HEK293 (cell line): ENCODE measurements at regions not wholly inside any gene's neighbourhood (a gene's known extent, or its start where the extent isn't known, plus 50 kb on each side); places are given as distances from the start of the nearest gene placed in this dataset.

Experiments
- CTCF ChIA-PET: fragments of 350-600 bp; formaldehyde crosslinking; extraction: SDS; loops from one replicate; lab custom pipeline; 2021; ENCODE audit warnings: antibody characterized with exemption; lab: Yijun Ruan, JAX
- POLR2A ChIA-PET: fragments of 300-600 bp; formaldehyde crosslinking; extraction: SDS; loops from one replicate; lab custom pipeline; 2020; ENCODE audit warnings: antibody characterized with exemption, inconsistent platforms; lab: Yijun Ruan, JAX
- H3K27ac ChIP-seq: fragments of 200-500 bp; sonication (Bioruptor generic); 2 replicates; pipeline ENCODE4 v1.5.1; 2014; ENCODE audit warnings: low read depth, low read length, control low read depth, inconsistent platforms; ENCODE audit errors: extremely low read depth
- H3K36me3 ChIP-seq, 2 experiments: fragments of 200-500 bp in 1 of 2; sonication (Bioruptor generic) in 1 of 2; 1 replicate in 1 of 2; 2 replicates in 1 of 2; pipeline ENCODE4 v1.5.1; 2014 to 2017; ENCODE audit warnings: inconsistent platforms in 2 of 2, low read length in 2 of 2; ENCODE audit not compliant: control insufficient read depth in 2 of 2, insufficient read depth in 1 of 2
- H3K4me1 ChIP-seq: fragments of 200-500 bp; sonication (Bioruptor generic); 2 replicates; pipeline ENCODE4 v1.5.1; 2014; ENCODE audit warnings: mild to moderate bottlenecking, low read length, inconsistent platforms; ENCODE audit not compliant: control insufficient read depth, insufficient read depth
- H3K4me3 ChIP-seq: 2 replicates; pipeline ENCODE4 v1.5.1; 2011; ENCODE audit warnings: low read depth, mild to moderate bottlenecking, control low read depth, low read length, moderate library complexity
- H3K9me3 ChIP-seq: fragments of 200-500 bp; sonication (Bioruptor generic); 2 replicates; pipeline ENCODE4 v1.5.1; 2014; ENCODE audit warnings: low read depth, low read length, inconsistent platforms; ENCODE audit not compliant: control insufficient read depth, insufficient read depth
- FEZF1 ChIP-seq: fragments of 450-650 bp; formaldehyde crosslinking; IDR thresholded peaks from 2 replicates; pipeline ENCODE4 v1.5.1; 2016; ENCODE audit warnings: missing biosample characterization, missing genetic modification characterization
- INSM2 ChIP-seq: fragments of 450-650 bp; formaldehyde crosslinking; IDR thresholded peaks from 2 replicates; pipeline ENCODE4 v1.5.1; 2016; ENCODE audit warnings: missing biosample characterization, missing genetic modification characterization
- KLF8 ChIP-seq: fragments of 450-650 bp; formaldehyde crosslinking; IDR thresholded peaks from 2 replicates; pipeline ENCODE4 v1.5.1; 2016; ENCODE audit warnings: missing biosample characterization, missing genetic modification characterization
- MYNN ChIP-seq: fragments of 450-650 bp; formaldehyde crosslinking; IDR thresholded peaks from 2 replicates; pipeline ENCODE4 v1.5.1; 2016; ENCODE audit warnings: missing biosample characterization, missing genetic modification characterization, borderline replicate concordance
- SCRT1 ChIP-seq: fragments of 450-650 bp; formaldehyde crosslinking; IDR thresholded peaks from 2 replicates; pipeline ENCODE4 v1.5.1; 2016; ENCODE audit warnings: missing biosample characterization, missing genetic modification characterization, borderline replicate concordance
- ZBTB44 ChIP-seq: fragments of 450-650 bp; IDR thresholded peaks from 2 replicates; pipeline ENCODE4 v1.5.1; 2018; ENCODE audit warnings: missing biosample characterization, mild to moderate bottlenecking, missing genetic modification characterization
- ZBTB48 ChIP-seq: fragments of 450-650 bp; formaldehyde crosslinking; IDR thresholded peaks from 2 replicates; pipeline ENCODE4 v1.5.1; 2016; ENCODE audit warnings: missing biosample characterization, missing genetic modification characterization
- ZBTB49 ChIP-seq: fragments of 450-650 bp; formaldehyde crosslinking; IDR thresholded peaks from 2 replicates; pipeline ENCODE4 v1.5.1; 2016; ENCODE audit warnings: missing biosample characterization, missing genetic modification characterization, low read depth
- ZBTB7A ChIP-seq: fragments of 450-650 bp; formaldehyde crosslinking; IDR thresholded peaks from 2 replicates; pipeline ENCODE4 v1.5.1; 2016; ENCODE audit warnings: low read depth, missing biosample characterization, missing genetic modification characterization
- ZBTB8A ChIP-seq: fragments of 450-650 bp; formaldehyde crosslinking; IDR thresholded peaks from 2 replicates; pipeline ENCODE4 v1.5.1; 2016; ENCODE audit warnings: missing biosample characterization, missing genetic modification characterization
- ZNF112 ChIP-seq: fragments of 450-650 bp; formaldehyde crosslinking; IDR thresholded peaks from 2 replicates; pipeline ENCODE4 v1.5.0; 2017; ENCODE audit warnings: missing biosample characterization, missing genetic modification characterization
- ZNF140 ChIP-seq: fragments of 450-650 bp; formaldehyde crosslinking; IDR thresholded peaks from 2 replicates; pipeline ENCODE4 v1.5.1; 2016; ENCODE audit warnings: missing biosample characterization, missing genetic modification characterization
- ZNF146 ChIP-seq: fragments of 450-650 bp; formaldehyde crosslinking; IDR thresholded peaks from 2 replicates; pipeline ENCODE4 v1.5.1; 2016; ENCODE audit warnings: missing biosample characterization, missing genetic modification characterization
- ZNF423 ChIP-seq: fragments of 450-650 bp; formaldehyde crosslinking; IDR thresholded peaks from 2 replicates; pipeline ENCODE4 v1.5.1; 2016; ENCODE audit warnings: missing biosample characterization, missing genetic modification characterization
- ZNF433 ChIP-seq: fragments of 450-650 bp; formaldehyde crosslinking; IDR thresholded peaks from 2 replicates; pipeline ENCODE4 v1.5.1; 2016; ENCODE audit warnings: missing biosample characterization, missing genetic modification characterization, low read depth
- ZNF501 ChIP-seq: fragments of 450-650 bp; formaldehyde crosslinking; IDR thresholded peaks from 2 replicates; pipeline ENCODE4 v1.5.1; 2016; ENCODE audit warnings: missing biosample characterization, missing genetic modification characterization
- ZNF544 ChIP-seq: fragments of 450-650 bp; formaldehyde crosslinking; IDR thresholded peaks from 2 replicates; pipeline ENCODE4 v1.5.0; 2017; ENCODE audit warnings: missing biosample characterization, missing genetic modification characterization
- ZNF610 ChIP-seq: fragments of 450-650 bp; formaldehyde crosslinking; IDR thresholded peaks from 2 replicates; pipeline ENCODE4 v1.5.1; 2016; ENCODE audit warnings: missing biosample characterization, missing genetic modification characterization, borderline replicate concordance
- ZNF658 ChIP-seq: fragments of 450-650 bp; formaldehyde crosslinking; IDR thresholded peaks from 2 replicates; pipeline ENCODE4; 2016; ENCODE audit warnings: missing biosample characterization, missing genetic modification characterization
- TF ChIP-seq, protein P1 (sequence below): fragments of 450-650 bp; formaldehyde crosslinking; IDR thresholded peaks from 2 replicates; pipeline ENCODE4 v1.5.1; 2016; ENCODE audit warnings: missing biosample characterization, missing genetic modification characterization
- TF ChIP-seq, protein P2 (sequence below): fragments of 450-650 bp; formaldehyde crosslinking; IDR thresholded peaks from 2 replicates; pipeline ENCODE4 v1.5.1; 2016; ENCODE audit warnings: missing biosample characterization, missing genetic modification characterization

- POLR2A ChIA-PET: no interaction called here
- CTCF ChIA-PET: no interaction called here
- Histone ChIP-seq H3K27ac (no peak overlapping the region), H3K9me3 (no peaks in the 10 kb centered on the region), H3K4me3 (no peak overlapping the region), H3K36me3 (no peaks in the 10 kb centered on the region), H3K4me1 (peaks cover 4% of the 10 kb centered on the region)
- TF ChIP-seq ZBTB7A: no peak
- no peak for TF ChIP-seq INSM2 (tag by site-specific recombination)
- TF ChIP-seq FEZF1 (tag by site-specific recombination): no peak
- no peak for TF ChIP-seq ZBTB48
- no peak for TF ChIP-seq ZBTB8A (tag by site-specific recombination)
- no peak for TF ChIP-seq ZNF610 (tag by site-specific recombination)
- no peak for TF ChIP-seq ZBTB49 (tag by site-specific recombination)
- no peak for TF ChIP-seq ZNF112 (tag by site-specific recombination)
- TF ChIP-seq ZNF501 (tag by site-specific recombination): no peak
- no peak for TF ChIP-seq SCRT1 (tag by site-specific recombination)
- no peak for TF ChIP-seq MYNN
- no peak for TF ChIP-seq KLF8 (tag by site-specific recombination)
- TF ChIP-seq ZNF433 (tag by site-specific recombination): no peak
- TF ChIP-seq ZNF544 (tag by site-specific recombination): no peak
- TF ChIP-seq, protein P1, sequence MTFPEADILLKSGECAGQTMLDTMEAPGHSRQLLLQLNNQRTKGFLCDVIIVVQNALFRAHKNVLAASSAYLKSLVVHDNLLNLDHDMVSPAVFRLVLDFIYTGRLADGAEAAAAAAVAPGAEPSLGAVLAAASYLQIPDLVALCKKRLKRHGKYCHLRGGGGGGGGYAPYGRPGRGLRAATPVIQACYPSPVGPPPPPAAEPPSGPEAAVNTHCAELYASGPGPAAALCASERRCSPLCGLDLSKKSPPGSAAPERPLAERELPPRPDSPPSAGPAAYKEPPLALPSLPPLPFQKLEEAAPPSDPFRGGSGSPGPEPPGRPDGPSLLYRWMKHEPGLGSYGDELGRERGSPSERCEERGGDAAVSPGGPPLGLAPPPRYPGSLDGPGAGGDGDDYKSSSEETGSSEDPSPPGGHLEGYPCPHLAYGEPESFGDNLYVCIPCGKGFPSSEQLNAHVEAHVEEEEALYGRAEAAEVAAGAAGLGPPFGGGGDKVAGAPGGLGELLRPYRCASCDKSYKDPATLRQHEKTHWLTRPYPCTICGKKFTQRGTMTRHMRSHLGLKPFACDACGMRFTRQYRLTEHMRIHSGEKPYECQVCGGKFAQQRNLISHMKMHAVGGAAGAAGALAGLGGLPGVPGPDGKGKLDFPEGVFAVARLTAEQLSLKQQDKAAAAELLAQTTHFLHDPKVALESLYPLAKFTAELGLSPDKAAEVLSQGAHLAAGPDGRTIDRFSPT (tag by site-specific recombination): no peak
- no peak for TF ChIP-seq ZNF423 (tag by site-specific recombination)
- no peak for TF ChIP-seq ZNF146 (tag by site-specific recombination)
- no peak for TF ChIP-seq ZNF658 (tag by site-specific recombination)
- TF ChIP-seq ZNF140 (tag by site-specific recombination): no peak
Measured at GRCh38 chr1:228812961-228813360, 77.7 kb downstream of the RHOU start.

DNA sequence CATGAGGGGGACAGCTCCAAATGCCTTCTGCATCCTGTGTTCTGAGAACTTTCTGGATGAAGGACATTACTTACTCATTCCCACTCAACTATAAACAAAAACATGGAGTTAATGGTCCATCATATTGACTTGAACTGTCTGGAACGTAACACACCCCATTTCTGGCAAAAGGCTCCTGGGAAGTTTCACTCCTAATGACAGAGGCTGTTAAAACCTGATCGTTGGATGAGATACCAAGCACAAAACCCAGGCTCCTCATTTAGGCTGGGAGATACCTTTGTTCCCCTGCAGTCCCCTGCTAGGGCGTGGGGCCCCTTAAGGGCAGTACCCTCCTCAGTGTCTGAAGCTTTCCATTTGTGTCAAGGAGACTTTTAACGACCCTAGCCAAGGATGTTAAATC, 78.9 kb downstream of the RHOU start:
- CTCF ChIA-PET: interaction anchor here (0.6 to 0.8 kb wide), 2 partner anchors 11 to 80 kb away, joined by 3 read pairs; no protein-coding TSS in a partner anchor
- H3K4me1 ChIP-seq: peaks cover 4% of the 10 kb centered on the region
- H3K27ac ChIP-seq: no peak overlapping the region
- no peaks in the 10 kb centered on the region for H3K9me3 ChIP-seq
- TF ChIP-seq, protein P2, sequence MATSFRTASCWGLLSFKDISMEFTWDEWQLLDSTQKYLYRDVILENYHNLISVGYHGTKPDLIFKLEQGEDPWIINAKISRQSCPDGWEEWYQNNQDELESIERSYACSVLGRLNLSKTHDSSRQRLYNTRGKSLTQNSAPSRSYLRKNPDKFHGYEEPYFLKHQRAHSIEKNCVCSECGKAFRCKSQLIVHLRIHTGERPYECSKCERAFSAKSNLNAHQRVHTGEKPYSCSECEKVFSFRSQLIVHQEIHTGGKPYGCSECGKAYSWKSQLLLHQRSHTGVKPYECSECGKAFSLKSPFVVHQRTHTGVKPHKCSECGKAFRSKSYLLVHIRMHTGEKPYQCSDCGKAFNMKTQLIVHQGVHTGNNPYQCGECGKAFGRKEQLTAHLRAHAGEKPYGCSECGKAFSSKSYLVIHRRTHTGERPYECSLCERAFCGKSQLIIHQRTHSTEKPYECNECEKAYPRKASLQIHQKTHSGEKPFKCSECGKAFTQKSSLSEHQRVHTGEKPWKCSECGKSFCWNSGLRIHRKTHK (tag by site-specific recombination): no peak
- peak; percentile 16; the same call in 1 of the 2 replicates for TF ChIP-seq ZBTB44 (tag by site-specific recombination)
- TF ChIP-seq, all 188 proteins: peak for 1
- H3K36me3 ChIP-seq: no peaks in the 10 kb centered on the region
- H3K4me3 ChIP-seq: no peak overlapping the region
- POLR2A ChIA-PET: no interaction called here
